Hematopoietic multipotent progenitor cell (in vitro differentiated cells): ENCODE measurements at regions not wholly inside any gene's neighbourhood (a gene's known extent, or its start where the extent isn't known, plus 50 kb on each side); places are given as distances from the start of the nearest gene placed in this dataset.

Experiments
- DNase-seq, 3 donors: peaks; one replicate each; pipeline ENCODE4 v3.0.0-alpha.2; 2011 to 2015; ENCODE audit warnings: low read depth in 2 of 3, low spot score in 2 of 3

- no peak for DNase-seq
Measured at GRCh38 chr5:93322974-93323860, 257.8 kb downstream of the NR2F1-AS1 start.

- no peak for DNase-seq
Measured at GRCh38 chr5:93320920-93321445, 260.0 kb downstream of the NR2F1-AS1 start.

- DNase-seq, result no peak
Measured at GRCh38 chr5:93313672-93314071, 267.3 kb downstream of the NR2F1-AS1 start.

- no peak for DNase-seq
Measured at GRCh38 chr5:93311881-93312280, 269.1 kb downstream of the NR2F1-AS1 start.

GRCh38 chr5:93307557-93307956, 273.5 kb downstream of the NR2F1-AS1 start:
- no peak for DNase-seq

GRCh38 chr5:93305984-93306383, 275.0 kb downstream of the NR2F1-AS1 start:
- DNase-seq, result no peak

- DNase-seq, result no peak
Measured at GRCh38 chr5:93304456-93305250, 276.4 kb downstream of the NR2F1-AS1 start.

GRCh38 chr5:93303291-93303691, 277.7 kb downstream of the NR2F1-AS1 start:
- no peak for DNase-seq

- DNase-seq, result no peak
Measured at GRCh38 chr5:93302711-93303110, 278.3 kb downstream of the NR2F1-AS1 start.

GRCh38 chr5:93300945-93301344, 280.1 kb downstream of the NR2F1-AS1 start:
- no peak for DNase-seq

GRCh38 chr5:93300309-93300923, 280.6 kb downstream of the NR2F1-AS1 start:
- no peak for DNase-seq

GRCh38 chr5:93299681-93300308, 281.2 kb downstream of the NR2F1-AS1 start:
- DNase-seq, result no peak

GRCh38 chr5:93297116-93297515, 283.9 kb downstream of the NR2F1-AS1 start:
- no peak for DNase-seq

- DNase-seq, result no peak
Measured at GRCh38 chr5:93296338-93296737, 284.7 kb downstream of the NR2F1-AS1 start.

GRCh38 chr5:93294996-93295395, 286.0 kb downstream of the NR2F1-AS1 start:
- DNase-seq, result no peak

GRCh38 chr5:93294199-93294598, 286.8 kb downstream of the NR2F1-AS1 start:
- no peak for DNase-seq

- DNase-seq, result no peak
Measured at GRCh38 chr5:93289942-93290341, 291.1 kb downstream of the NR2F1-AS1 start.

- no peak for DNase-seq
Measured at GRCh38 chr5:93285461-93285860, 295.6 kb downstream of the NR2F1-AS1 start.

- no peak for DNase-seq
Measured at GRCh38 chr5:93281980-93282772, 298.8 kb downstream of the NR2F1-AS1 start.

- no peak for DNase-seq
Measured at GRCh38 chr5:93280518-93280917, 300.5 kb downstream of the NR2F1-AS1 start.
